ENCODE measurements at regions not wholly inside any gene's neighbourhood (a gene's known extent, or its start where the extent isn't known, plus 50 kb on each side); places are given as distances from the start of the nearest gene placed in this dataset.

DNA sequence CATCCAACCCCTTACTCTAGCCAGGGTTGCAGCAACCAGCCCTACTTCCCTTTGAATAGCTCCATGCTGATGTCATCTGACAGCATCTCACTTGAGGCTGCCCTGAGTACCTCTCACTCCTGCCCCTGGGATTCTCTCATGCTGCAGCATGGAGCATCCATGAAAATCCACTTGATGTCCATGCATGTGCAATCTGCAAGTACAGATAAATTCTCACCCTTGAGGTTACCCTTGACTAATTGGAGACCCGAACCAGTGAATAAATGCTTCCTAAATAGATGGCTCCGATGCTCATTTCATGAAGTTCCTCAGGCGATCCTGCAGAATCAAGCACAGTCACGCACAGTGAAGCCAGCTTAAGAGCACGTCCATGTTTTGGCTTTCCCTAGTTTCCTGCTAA is 298.3 kb downstream of the RBM43 start:
- TF ChIP-seq, protein P1, sequence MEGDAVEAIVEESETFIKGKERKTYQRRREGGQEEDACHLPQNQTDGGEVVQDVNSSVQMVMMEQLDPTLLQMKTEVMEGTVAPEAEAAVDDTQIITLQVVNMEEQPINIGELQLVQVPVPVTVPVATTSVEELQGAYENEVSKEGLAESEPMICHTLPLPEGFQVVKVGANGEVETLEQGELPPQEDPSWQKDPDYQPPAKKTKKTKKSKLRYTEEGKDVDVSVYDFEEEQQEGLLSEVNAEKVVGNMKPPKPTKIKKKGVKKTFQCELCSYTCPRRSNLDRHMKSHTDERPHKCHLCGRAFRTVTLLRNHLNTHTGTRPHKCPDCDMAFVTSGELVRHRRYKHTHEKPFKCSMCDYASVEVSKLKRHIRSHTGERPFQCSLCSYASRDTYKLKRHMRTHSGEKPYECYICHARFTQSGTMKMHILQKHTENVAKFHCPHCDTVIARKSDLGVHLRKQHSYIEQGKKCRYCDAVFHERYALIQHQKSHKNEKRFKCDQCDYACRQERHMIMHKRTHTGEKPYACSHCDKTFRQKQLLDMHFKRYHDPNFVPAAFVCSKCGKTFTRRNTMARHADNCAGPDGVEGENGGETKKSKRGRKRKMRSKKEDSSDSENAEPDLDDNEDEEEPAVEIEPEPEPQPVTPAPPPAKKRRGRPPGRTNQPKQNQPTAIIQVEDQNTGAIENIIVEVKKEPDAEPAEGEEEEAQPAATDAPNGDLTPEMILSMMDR (IDR thresholded peaks at IDR 0.05; ENCODE audit: low read depth, low read length), result no peak
- DNase-seq (ENCODE audit: extremely low read depth, low read depth), result no peak

DNA sequence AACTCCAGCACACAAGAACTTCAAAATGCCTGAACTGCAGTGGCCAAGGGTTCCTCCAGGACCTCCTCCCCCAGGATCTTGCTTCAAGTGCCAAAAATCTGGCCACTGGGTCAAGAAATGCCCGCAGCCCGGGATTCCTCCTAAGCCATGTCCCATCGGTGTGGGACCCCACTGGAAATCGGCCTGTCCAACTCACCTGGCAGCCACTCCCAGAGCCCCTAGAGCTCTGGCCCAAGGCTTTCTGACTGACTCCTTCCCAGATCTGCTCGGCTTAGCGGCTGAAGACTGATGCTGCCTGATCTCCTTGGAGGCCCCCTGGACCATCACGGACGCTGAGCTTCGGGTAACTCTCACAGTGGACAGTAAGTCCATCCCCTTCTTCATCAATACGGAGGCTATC is 306.4 kb downstream of the RBM43 start:
- no peak for DNase-seq (ENCODE audit: extremely low read depth, low read depth)

DNA sequence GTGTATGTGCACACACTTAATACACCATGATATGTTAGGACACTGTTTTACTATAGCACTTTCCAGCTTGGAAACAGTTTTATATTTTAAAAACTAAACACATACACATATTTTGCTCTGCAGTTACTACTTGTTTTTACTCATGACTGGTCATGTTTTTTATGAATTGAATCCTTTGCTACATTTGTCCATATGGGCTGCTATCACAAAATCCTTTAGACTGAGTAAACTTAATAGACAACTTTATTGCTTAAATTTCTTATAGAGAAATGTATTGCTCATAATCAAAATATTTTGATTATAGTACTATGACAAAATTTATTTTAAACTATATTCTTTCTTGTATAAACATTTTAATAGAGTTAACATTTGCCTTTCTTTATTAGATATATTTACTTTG is 314.8 kb downstream of the RBM43 start:
- no peak for DNase-seq (ENCODE audit: extremely low read depth, low read depth)
- TF ChIP-seq, protein P1 (IDR thresholded peaks at IDR 0.05; ENCODE audit: low read depth, low read length), result no peak

More for the DNA sequence above, 306.4 kb downstream of the RBM43 start:
- TF ChIP-seq, protein P1 (IDR thresholded peaks at IDR 0.05; ENCODE audit: low read depth, low read length), result no peak

DNA sequence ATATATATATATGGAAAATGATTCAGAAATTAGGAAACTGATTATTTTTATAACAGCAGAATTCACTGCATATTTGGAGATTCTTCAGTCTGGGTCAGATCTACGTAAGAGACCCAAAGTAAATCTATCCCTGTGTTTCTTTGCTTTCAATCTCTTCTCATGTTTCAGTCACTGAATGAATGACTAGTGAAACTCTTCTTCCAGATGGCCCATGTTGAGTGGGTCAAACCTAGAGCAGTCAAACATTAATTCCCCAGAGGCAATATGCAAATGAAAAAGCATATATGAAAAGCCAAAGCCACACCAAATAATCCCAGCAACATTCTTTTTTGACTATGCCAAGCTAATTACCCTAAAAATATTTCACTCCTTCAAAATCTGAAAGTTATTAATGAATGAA is 317.3 kb downstream of the RBM43 start:
- DNase-seq (ENCODE audit: extremely low read depth, low read depth), result no peak
- TF ChIP-seq, protein P1 (IDR thresholded peaks at IDR 0.05; ENCODE audit: low read depth, low read length), result no peak

DNA sequence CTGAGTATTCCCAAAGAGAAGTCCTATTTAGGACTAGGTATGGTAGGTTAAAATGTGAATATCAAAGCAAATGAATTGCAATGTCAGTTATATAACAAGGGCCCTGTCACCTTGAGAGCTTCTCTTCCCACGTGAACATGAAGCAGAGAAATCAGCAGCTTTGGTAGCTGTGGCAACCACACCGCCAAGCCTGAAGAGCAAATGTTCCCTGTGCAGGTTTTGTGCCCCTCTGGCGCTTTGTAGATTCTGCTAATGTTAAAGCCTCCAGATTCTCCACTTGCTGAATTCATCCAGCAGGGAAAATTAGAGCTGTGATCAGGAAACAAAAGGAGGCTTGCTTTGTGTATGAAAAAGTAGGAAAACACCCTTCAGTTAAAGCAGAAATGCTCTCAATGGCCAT is 322.6 kb downstream of the RBM43 start:
- DNase-seq (ENCODE audit: extremely low read depth, low read depth), result no peak
- TF ChIP-seq, protein P1 (IDR thresholded peaks at IDR 0.05; ENCODE audit: low read depth, low read length), result no peak

DNA sequence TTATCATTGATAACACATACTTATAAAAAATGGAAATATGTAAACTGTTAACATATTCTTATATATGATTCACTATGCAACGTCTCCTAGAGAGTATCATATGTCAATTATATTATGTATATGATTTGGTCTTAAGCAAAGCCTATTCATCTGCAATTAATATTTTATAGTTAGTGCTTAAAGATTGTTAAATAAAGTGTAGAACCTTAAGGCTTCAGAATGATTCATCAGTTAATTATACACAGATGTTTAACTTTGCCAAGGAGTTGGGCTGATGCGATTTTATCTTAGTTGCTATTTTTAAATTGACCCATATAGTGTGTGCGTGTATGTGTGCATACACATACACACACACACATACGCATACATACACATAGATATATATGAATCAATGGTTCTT is 323.1 kb downstream of the RBM43 start:
- TF ChIP-seq, protein P1 (IDR thresholded peaks at IDR 0.05; ENCODE audit: low read depth, low read length), result no peak
- DNase-seq (ENCODE audit: extremely low read depth, low read depth), result peak; percentile 7

DNA sequence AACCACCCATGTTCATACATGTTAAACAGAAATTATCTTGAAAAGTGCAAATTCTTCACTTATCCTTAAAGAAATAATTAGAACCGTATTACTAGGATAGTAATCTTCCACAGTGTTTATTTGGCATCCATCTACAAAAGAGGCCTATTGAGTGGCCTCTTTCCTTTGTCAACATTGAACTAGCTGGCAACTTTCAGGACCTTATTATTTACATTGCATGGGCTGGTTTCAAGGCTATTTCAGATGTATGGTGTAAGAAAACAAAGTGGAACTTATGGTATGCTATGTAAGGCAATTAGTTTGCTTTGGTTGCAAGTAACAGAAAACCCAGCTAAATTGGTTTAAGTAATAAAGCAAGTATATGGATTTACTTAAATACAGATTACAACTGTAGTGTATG is 324.6 kb downstream of the RBM43 start:
- DNase-seq (ENCODE audit: extremely low read depth, low read depth), result no peak
- TF ChIP-seq, protein P1 (IDR thresholded peaks at IDR 0.05; ENCODE audit: low read depth, low read length), result no peak

All from AG09319 (cell line).